ENCODE measurements at regions not wholly inside any gene's neighbourhood (a gene's known extent, or its start where the extent isn't known, plus 50 kb on each side); places are given as distances from the start of the nearest gene placed in this dataset.
"Not testable (repeated sequence)": the region's sequence is repeated elsewhere in the genome, so short reads cannot be mapped to it uniquely, and the experiment has no call there.

DNA sequence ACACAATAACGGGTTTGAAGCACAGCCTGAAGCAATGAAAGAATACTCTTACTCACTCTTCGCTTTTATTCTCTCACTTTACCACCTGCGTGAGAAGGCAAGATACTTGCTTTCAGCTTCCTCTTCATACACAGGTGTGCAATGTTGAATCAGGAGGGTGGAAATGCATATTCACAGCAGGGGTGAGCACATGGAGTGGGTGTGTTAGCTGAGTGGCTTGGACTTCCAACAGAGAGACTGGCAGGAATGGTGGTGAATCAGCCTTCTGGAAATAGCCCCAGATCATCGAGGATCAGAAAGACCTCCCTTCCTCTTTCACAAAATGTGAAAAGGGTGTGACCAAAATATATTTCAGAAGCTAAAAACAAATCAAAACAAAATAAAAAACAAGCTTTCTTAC is 521.2 kb downstream of the STIM2 start:
- DNase-seq: no peak

DNA sequence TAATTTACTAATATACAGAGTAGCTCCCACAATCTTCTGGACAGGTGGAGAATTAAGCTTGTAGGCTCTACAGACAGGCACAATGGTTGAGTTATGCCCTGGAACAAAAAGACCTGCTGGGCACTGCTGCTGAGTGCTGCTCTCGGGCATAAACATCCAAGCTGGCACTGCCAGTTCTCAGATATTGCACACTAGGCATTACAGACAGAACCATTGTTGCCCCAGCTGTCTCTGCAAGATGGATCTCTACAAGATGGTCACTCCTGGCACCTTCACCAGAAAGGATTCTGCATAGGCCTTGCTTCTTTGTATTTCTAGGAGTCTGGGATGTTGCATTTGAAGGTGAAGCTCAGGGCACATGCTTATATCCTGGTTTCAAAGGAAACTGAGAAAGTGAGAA is 527.1 kb downstream of the STIM2 start:
- DNase-seq: no peak

DNA sequence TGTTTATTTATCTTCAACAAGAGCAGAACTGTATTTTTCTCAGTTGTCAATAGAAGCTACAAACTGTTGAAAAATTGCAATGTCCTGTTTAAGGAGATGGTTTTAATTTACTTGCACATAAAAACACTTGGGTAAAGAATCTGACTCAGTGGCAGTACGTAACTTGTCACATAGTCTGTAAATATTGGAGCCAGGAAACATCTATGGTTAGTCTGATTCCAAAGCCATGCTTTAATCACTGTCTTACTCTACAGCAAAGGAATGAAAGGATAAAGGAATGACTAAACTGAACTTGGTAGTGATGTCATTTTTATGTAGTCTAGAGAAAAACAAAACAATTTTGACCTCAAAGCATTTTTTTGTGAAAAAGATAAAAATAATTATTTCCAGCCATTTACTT is 537.2 kb downstream of the STIM2 start:
- DNase-seq: no peak

DNA sequence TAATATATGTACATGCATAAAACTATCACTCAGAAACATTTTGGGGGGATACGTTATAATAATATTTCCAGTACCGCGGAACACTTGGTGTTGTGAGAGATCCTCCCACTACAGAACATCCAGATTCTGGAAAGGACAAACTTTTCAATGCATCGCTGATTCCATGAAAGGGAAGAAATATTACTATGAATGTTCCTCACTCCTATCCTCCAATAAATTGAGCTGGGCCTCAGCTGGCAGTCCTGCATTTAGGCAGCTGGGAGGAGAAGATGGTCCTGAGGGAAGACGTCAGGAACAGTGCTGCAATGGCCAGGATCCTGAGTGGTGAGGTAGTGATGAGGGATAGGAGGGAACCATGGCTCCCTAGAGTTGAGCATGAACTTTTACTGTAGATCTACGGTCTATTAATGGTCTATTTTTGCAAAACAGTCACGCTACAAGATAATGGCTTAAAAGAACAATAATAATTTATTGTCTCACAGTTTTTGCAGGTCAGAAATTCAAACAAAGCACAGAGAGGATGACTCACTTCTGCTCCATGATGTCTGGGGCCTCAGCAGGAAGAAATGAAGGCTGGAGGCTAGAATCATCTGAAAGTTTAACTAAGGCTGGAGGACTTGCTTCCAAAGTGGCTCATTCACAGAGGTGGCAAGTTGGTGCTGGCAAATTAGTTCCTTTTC is 538.1 kb downstream of the STIM2 start:
- no peak for DNase-seq

DNA sequence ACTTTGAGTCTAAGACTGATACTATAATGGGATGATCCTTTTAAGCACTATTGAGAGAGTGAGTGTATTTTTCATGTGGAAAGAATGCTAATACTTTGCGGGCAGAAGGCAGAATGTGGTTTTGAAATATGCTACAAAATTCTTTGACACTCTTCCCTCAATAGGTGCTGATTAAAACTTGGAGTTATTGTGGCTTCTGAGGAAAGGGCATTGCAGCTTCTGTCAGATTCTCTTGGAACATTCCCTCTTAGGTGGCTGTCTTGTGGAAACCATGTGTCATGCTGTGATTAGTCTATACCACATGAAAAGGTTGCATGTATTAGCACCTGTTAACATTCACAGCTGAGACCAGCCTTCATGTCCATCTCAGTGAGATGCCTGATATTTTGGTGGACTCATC is 547.0 kb downstream of the STIM2 start:
- DNase-seq: no peak

DNA sequence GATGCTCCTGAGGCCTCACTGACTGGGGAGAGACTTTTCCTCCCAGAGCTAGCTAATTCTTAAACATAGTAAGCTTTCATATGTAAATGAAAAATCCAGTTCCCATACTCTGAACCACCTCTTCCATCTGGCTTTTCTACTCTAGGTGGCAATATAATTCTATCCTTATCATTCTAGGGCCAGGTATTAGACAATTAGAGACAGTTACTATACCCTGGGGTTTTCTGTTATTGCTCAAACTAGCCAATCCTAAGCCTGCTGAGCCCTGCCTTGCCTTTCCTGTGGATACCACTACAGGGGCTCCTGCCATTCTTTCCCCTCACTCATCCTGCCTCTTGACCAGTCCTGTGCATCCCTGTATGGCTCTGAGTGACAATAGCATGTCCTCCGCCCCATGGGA is 552.0 kb downstream of the STIM2 start:
- DNase-seq: no peak

DNA sequence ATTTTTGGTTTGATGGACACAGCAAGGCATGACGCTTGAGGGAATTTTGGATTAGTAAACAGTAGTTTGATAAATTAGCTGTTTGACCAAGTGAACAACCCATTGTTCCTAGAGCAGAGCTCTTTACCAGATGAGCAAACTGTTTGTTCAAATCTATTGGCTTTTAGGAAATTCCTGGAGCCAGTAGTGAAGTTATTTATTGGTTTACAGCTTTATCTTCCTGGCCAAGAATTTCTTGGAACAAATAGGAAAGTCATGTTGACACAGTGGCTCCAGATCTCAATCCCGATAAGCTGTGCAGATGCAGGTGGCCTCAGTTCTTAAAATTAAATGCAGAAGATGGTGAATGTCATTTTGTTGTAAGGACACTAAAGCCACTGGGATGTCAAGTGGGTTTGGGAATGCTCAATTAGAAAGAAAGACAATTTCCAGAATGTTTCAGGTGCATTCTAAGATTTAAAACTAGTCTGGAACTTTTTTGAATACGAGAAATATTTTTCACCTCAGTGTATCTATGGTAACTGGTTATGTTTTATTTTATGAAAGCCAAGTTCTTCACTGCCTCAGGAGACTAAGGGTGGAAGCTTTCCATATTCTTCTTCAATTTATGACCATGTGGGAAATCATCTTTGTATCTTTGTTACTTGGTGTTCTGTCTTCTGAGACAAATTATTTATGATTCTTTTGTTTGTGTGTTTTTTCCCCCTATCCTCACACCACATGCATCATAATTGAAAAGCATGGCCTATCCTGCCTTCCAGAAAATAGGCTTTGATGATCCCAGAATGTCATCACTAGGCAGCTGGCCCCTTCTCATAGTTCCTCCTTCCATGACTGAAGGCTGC is 554.5 kb downstream of the STIM2 start:
- DNase-seq: no peak

DNA sequence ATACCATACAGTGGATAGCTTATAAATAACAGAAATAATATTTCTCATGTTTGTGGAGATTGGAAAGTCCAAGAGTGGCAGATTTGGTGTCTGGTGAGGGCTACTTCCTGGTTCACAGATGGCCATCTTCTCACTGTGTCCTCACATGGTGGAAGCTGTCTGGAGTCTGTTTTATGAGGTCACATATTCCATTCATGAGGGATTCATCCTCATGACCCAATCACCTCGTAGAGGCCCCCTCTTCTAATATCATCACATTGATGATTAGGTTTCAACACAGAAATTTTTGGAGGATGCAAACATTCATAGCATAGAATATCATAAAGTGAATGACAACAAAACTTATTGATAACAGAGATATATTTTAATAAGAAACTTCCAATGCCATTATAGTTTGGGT is 568.0 kb downstream of the STIM2 start:
- no peak for DNase-seq

DNA sequence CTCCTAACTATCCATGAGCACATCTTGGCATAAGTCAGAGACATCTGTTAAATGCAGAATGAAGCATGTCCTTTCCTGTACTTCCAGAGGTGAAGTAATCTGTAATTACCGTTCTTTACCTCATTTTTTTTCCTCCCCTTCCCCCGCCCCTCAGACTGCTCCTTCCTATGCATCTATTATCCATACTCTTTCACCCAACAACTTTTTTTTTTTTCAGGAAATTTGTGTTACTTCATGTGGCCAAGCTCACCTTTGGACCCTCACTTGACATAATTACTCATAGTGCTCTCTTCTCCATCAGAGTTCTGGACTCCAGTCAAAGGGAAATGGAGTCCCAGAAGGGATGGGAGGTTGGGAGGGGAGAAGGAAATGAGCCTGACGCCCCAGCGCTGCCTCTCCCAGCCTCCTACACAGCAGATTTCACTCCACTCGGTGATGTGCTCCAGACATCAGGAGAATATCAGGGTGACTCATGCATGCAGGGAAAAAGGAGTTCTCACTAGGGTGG is 568.8 kb downstream of the STIM2 start:
- DNase-seq: no peak

DNA sequence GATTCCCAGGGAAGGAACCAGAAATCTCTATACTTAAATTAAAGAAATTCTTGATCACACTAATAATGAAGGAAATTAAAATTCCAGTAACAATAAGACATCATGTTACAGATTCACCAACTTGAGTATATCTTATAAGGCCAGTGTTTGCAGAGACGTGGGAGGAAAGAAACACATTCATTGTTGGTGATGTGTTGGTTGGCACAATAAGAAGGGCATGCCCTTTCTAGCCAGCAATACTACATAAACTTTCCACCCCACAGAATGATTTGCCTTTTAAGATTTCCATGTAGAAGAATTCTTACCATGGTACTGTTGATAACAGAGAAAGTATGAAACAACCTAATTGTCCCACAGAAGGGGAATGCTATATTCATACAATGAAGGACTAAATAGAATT is 581.5 kb downstream of the STIM2 start:
- no peak for DNase-seq

DNA sequence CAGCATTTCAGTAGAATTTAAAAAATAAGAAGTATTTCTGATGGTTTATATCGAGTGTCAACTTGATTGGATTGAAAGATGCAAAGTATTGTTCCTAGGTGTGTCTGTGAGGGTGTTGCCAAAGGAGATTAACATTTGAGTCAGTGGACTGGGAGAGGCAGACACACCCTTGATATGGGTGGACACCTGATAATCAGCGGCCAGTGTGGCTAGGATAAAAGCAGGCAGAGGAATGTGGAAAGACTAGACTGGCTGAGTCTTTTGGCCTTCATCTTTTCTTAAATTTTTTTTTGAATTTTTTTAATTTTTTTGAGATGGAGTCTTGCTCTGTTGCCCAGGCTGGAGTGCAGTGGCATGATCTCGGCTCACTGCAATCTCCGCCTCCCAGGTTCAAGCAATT is 582.0 kb downstream of the STIM2 start:
- not testable (repeated sequence) for DNase-seq

DNA sequence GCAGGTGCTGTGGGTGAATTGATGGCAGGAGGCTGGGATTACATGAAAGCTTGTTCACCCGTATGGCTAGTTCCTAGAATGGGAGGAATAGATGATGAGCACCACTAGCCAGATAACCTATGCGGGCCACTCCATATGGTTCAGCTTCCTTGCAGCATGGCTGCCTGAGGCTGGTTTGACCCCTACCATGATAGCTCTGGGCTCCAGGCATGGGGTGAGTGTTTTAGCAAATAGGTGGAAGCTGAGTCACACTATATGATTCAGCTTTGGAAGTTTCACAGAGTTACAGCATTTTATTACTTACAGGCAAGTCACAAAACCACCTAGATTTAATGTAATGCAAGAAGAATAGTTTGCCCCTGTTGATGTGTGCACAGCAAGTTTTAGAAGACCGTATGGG is 603.2 kb downstream of the STIM2 start:
- DNase-seq: no peak

DNA sequence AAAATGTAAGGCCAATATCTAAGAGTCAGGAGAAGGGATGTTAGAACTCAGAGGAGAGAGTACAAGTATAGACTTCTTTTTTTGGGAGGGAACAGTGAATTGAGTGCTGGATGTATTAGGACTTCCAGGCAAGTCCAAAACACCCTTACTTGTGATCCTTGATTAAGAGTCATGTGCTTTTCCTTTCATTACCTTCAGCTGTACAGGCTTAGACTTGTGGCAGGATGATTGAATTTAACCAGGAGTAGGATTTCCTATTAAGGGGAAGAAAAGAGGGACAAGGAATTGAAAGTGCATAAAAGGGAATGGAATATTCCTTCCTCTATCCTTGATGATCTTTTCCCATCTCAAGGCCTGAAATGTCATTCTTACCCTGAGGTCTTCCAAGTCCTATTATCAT is 606.7 kb downstream of the STIM2 start:
- DNase-seq: no peak

DNA sequence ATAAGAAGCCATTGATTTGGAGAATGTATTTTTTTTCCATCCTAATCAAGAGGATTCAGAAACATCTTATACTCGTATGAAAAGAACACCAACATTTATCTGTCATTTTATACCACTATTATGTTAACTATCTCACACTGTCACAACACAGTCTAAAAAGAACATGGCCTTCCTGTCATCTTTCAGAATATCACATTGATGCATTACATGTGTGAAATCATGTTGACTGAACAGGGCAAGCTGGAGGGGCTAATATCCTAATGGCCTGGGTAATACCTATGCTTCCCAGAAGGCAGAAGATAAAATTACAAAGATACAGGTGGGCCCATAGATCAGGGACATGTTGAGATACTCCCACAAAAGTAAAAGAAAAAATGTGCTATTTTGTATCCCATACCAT is 611.7 kb downstream of the STIM2 start:
- DNase-seq: no peak

DNA sequence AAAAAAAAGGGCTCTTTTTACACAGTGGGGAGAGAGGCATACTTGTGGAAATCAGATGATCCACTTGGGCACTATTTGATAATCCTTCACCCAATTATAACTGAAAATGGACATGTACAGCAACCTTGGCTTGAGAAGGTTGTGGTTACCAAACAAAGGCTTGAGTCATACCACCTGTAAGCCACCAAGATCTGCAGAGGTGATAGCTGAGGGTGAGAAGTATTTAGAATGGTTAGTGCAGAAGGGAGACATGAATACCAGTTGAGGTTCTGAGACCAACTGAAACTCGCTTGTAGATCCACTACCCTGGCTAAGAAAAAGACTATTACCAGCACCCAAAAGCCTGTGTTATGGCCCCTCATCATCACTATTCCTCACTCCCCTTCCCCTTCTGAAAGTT is 614.0 kb downstream of the STIM2 start:
- DNase-seq: no peak

DNA sequence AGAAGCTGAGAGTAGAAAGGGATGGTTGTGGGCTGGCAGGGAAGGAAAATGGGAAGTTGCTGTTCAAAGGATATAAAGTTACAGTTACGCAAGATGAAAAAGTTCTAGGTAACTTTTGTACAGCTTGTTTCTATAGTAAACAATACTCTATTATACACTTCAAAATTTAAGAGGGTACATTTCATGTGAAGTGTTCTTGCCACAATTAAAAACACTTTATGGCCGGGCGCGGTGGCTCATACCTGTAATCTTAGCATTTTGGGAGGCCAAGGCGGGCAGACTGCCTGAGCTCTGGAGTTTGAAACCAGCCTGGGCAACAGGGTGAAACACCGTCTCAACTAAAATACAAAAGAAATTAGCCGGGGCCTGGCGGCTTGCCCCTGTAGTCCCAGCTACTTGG is 623.6 kb downstream of the STIM2 start:
- DNase-seq: no peak

DNA sequence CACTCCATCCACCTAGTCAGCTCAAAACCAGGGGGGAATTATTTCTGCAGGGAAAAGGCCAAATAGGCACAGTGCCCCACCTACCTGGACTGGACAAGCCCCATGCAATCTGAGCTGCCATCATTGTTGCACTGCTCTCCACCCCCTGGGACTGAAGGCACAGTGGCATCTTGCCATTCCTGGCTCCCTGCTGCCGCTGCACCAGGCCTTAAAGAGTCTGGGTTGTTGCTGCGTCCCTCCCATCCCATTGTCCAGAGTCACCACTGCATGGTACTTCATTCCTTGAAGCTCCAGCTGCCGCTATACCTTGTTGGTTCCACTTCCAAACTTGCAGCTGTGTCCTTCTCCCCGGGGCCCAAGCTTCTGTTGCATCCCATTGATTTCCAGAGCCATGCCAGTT is 629.7 kb downstream of the STIM2 start:
- no peak for DNase-seq

DNA sequence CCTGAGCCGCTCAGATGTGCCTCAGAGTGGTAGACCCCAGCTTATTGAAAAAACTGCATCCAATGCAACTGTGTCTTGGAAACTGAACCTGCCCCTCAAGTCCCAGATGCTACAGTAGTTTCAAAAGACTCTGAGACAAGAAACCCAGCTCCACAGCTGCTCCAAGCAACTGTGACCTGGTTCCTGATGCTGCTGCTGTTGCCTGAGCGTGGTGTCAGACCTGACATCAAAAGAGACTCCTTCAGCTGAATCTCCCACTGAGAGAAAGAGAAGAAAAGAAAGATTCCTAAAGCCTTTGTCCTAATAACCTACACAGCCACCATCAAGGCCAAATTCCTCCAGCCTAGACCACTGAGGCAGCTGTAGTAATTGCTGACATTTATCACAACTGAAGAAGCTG is 630.1 kb downstream of the STIM2 start:
- no peak for DNase-seq

DNA sequence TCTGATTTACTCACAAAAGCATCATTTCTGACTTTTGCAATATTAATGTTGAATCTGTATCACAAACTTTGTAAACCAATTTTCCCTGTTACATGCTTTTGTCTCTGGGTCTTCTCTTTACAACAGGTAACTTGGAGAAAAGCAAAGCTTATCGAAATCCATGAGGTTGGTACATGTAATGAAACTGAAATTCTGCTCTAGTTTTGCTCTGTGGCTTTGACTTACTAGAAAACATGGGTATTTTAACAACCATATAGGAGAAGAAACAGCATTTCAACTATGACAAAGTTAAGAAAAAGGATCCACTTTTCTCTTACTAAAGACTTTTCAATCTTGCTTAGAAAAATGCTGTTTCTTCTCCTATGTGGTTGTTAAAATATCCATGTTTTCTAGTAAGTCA is 645.8 kb downstream of the STIM2 start:
- DNase-seq: no peak

DNA sequence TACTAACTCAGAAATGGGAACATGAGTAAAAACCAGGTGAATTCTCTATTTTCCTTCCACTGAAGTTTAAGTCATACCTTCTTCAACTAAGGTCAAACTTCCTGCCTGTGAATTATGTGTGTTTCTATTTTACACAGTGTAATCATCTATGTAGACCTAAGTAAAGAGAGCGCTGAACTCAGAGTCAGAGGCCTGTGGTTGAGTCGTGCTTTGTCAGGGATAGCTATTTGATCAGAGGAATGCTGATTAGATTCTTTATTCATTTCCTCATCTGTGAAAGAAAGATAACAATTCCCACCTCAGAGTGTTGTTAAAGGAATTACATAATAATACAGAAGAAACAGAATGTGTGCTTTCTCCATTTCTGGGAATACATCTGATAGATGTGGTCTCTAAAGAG is 654.1 kb downstream of the STIM2 start:
- no peak for DNase-seq

DNA sequence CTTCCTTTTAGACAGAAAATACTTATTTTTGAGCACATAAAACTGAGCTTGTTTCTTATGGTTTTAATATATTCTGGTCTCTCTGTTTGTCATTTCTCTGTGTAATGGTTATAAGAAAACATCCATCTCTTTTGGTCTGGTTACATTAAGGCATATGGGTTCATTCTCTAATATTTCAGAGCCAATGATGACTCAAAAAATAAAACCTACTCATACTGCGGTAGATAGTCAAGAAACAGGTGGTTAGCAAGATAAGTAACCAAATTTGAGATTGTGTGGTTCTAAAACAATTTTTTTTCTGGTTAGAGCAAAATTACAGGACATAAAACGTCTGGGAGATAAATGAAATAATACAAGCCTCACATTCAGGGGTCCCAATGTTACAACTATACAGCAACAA is 654.5 kb downstream of the STIM2 start:
- DNase-seq: no peak

DNA sequence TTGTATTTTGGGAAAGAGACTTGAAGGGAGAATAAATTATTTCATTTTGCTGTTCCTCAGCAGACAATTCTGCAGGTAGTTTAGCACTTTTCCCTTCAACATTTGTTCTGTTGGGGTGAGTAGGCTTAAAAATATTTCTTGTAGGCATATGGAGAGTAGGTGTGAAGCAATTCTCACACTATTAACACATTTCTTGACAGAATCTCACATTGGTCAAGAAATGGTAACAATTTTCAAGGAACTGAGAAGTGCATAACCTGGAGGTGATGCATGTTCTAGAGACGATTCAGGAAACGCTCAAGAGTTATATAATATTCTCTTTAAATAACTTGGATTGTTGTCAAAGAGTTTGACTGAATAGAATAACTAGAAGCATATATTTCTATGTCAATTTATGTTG is 658.2 kb downstream of the STIM2 start:
- no peak for DNase-seq

DNA sequence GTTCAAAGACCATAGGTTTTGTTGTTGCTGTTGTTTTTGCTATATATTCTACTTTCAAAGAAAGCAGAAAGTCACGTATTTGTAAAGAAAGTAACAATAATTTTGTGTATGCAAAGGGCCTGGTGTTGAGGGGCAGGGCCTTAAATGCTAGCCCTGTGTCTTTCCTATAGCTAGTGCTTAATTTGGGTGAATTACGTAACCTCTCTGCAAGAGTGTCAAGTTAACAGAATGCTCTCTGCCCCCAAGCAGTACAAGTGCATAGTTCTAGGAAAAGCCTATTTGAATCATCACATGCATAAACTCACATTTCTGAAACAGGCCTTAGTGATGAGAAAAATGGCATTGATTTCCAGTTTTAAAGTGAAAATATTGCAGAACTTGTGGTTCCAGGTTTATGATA is 663.6 kb downstream of the STIM2 start:
- DNase-seq: no peak

DNA sequence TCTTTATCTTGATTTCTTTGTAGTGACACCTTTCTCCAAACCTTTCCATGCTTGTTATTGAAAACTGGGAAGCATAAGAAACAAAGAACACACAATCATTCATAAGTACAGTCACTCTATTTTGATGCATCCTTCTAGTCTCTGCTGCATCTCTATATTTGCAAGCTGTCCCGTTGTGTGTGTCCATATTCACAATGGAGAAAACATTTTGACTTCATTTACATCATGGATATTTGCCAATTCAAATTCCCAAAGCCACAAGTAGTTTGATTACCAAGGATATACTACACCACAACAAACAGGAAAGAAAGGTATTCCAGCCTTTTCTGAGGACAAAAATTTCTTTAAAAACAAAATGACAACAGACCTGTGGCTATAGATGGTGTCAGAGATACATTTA is 673.8 kb downstream of the STIM2 start:
- DNase-seq: no peak

Measured in SHP77 treated with DMSO at 0.1 percent for 48 hours (cell line).